ENCODE measurements at regions not wholly inside any gene's neighbourhood (a gene's known extent, or its start where the extent isn't known, plus 50 kb on each side); places are given as distances from the start of the nearest gene placed in this dataset.

DNA sequence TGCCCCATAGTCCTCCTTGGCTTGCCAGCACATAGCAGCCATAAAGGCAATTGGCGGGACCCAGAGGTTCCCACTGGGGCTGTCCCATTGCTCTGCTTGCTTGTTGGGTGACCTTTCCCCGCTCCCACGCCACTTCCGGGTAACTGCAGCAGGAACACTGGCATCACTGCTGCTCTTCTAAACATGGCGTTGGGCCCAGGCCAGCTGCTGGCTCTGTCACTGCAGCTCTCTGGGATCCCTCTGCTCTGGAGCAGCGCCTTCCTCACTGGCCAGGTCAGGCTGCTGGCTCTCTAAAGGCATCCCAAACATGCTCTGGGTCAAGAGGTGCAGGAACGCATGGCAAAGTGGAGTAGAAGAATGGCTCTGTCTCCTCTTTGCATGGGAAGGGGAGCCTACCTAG is 92.9 kb downstream of the DRD1 start:
- TF ChIP-seq, protein P1, sequence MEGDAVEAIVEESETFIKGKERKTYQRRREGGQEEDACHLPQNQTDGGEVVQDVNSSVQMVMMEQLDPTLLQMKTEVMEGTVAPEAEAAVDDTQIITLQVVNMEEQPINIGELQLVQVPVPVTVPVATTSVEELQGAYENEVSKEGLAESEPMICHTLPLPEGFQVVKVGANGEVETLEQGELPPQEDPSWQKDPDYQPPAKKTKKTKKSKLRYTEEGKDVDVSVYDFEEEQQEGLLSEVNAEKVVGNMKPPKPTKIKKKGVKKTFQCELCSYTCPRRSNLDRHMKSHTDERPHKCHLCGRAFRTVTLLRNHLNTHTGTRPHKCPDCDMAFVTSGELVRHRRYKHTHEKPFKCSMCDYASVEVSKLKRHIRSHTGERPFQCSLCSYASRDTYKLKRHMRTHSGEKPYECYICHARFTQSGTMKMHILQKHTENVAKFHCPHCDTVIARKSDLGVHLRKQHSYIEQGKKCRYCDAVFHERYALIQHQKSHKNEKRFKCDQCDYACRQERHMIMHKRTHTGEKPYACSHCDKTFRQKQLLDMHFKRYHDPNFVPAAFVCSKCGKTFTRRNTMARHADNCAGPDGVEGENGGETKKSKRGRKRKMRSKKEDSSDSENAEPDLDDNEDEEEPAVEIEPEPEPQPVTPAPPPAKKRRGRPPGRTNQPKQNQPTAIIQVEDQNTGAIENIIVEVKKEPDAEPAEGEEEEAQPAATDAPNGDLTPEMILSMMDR (conservative IDR thresholded peaks at IDR 0.05; ENCODE audit: low read length), result no peak
- no peak for TF ChIP-seq EZH2phosphoT487 (IDR thresholded peaks at IDR 0.05; ENCODE audit: borderline replicate concordance)
